CD4-positive, alpha-beta T cell (primary cell): ENCODE measurements at regions not wholly inside any gene's neighbourhood (a gene's known extent, or its start where the extent isn't known, plus 50 kb on each side); places are given as distances from the start of the nearest gene placed in this dataset.

Source experiments
- ATAC-seq: fragments of 200-7000 bp; cut with Tn5 transposase; one replicate; pipeline ENCODE4 v1.10.0; 2022; ENCODE audit warnings: mild to moderate bottlenecking; ENCODE audit not compliant: poor library complexity
- CTCF ChIA-PET: fragments of 350-600 bp; sonication (Branson Sonifier 250); formaldehyde crosslinking; loops from one replicate; lab custom pipeline; 2021; ENCODE audit warnings: antibody characterized with exemption, inconsistent platforms; lab: Charles Lee
- POLR2A ChIA-PET: fragments of 350-600 bp; sonication (Branson Sonifier 250); formaldehyde crosslinking; loops from one replicate; lab custom pipeline; 2021; ENCODE audit warnings: antibody characterized with exemption, inconsistent platforms; lab: Charles Lee
- DNase-seq, 14 experiments: peaks; one replicate each; pipeline ENCODE4 v3.0.0-alpha.2; 2013 to 2020; ENCODE audit warnings: mixed read lengths in 2 of 14
- H3K27ac ChIP-seq, 2 donors: one replicate each; pipeline versions ENCODE4 v1.5.1 to v1.7.0; 2013; ENCODE audit warnings: low read length in 2 of 2, low read depth in 1 of 2, mild to moderate bottlenecking in 1 of 2
- H3K27me3 ChIP-seq, 2 experiments: 1 replicate in 1 of 2; 2 replicates in 1 of 2; pipeline versions ENCODE4 v1.6.1 to v1.7.0; 2013; ENCODE audit warnings: low read length in 2 of 2, control low read depth in 1 of 2, mild to moderate bottlenecking in 1 of 2, moderate library complexity in 1 of 2; ENCODE audit not compliant: insufficient read depth in 2 of 2, control insufficient read depth in 1 of 2
- H3K36me3 ChIP-seq: one replicate; pipeline ENCODE4 v1.6.1; 2013; ENCODE audit warnings: low read length, control low read depth; ENCODE audit not compliant: insufficient read depth
- H3K4me1 ChIP-seq: one replicate; pipeline ENCODE4 v1.6.1; 2013; ENCODE audit warnings: low read length, control low read depth; ENCODE audit not compliant: insufficient read depth
- H3K4me3 ChIP-seq: one replicate; pipeline ENCODE4 v1.5.1; 2013; ENCODE audit warnings: mild to moderate bottlenecking, low read length, moderate library complexity
- H3K9me3 ChIP-seq, 2 experiments: 1 replicate in 1 of 2; 2 replicates in 1 of 2; pipeline versions ENCODE4 v1.6.1 to v1.7.0; 2013; ENCODE audit warnings: low read length in 2 of 2, mild to moderate bottlenecking in 2 of 2, control low read depth in 1 of 2, moderate library complexity in 1 of 2; ENCODE audit not compliant: control insufficient read depth in 1 of 2, insufficient read depth in 1 of 2
- H3K27ac Mint-ChIP-seq: one replicate; pipeline ENCODE4 v1.8.0; 2020; ENCODE audit warnings: mixed read lengths
- H3K27me3 Mint-ChIP-seq: one replicate; pipeline ENCODE4 v1.8.0; 2021; ENCODE audit warnings: mixed read lengths
- H3K36me3 Mint-ChIP-seq: one replicate; pipeline ENCODE4 v1.8.0; 2021; ENCODE audit warnings: low read depth, mixed read lengths
- H3K4me1 Mint-ChIP-seq: one replicate; pipeline ENCODE4 v1.8.0; 2021; ENCODE audit warnings: low read depth, mixed read lengths
- H3K4me3 Mint-ChIP-seq: one replicate; pipeline ENCODE4 v1.8.0; 2020; ENCODE audit warnings: mild to moderate bottlenecking, mixed read lengths
- H3K9me3 Mint-ChIP-seq: one replicate; pipeline ENCODE4 v1.8.0; 2020; ENCODE audit warnings: mixed read lengths
- CTCF ChIP-seq: fragments of 200-600 bp; IDR thresholded peaks from one replicate; pipeline ENCODE4 v1.8.0; 2022; ENCODE audit warnings: antibody characterized with exemption, mild to moderate bottlenecking
- intact Hi-C, 2 experiments: fragments of 100-400 bp; cut with DNase I in 1 of 2; cut with micrococcal nuclease in 1 of 2; formaldehyde crosslinking; loops; one replicate each; pipeline versions ENCODE4 v1.15.1 to v1.9.0; 2023 to 2025; cut with DNase I, micrococcal nuclease

GRCh38 chr2:134014196-134014960 lies 239.5 kb upstream of the MGAT5 start:
- CTCF ChIA-PET, result no interaction called here
- Histone ChIP-seq H3K27me3 (peaks cover 0 to 2% of the 10 kb centered on the region in 2 experiments), H3K27ac (no peak overlapping the region), H3K4me3 (no peak overlapping the region), H3K4me1 (no peaks in the 10 kb centered on the region), H3K9me3 (no peaks in the 10 kb centered on the region), H3K36me3 (no peaks in the 10 kb centered on the region)
- intact Hi-C loops, result no loop called here
- no peak overlapping the region for H3K27ac Mint-ChIP-seq
- no peaks in the 10 kb centered on the region for H3K9me3 Mint-ChIP-seq
- no peak overlapping the region for H3K4me3 Mint-ChIP-seq
- H3K4me1 Mint-ChIP-seq, result no peaks in the 10 kb centered on the region
- DNase-seq, result no peak
- H3K27me3 Mint-ChIP-seq, result no peaks in the 10 kb centered on the region
- H3K36me3 Mint-ChIP-seq, result no peaks in the 10 kb centered on the region
- POLR2A ChIA-PET, result interaction anchor here (0.9 kb wide), 1 partner anchor 71 kb away, joined by 4 read pairs; no protein-coding TSS in a partner anchor
- TF ChIP-seq CTCF, result no peak
- no peak for ATAC-seq

GRCh38 chr2:134019871-134020270 lies 234.0 kb upstream of the MGAT5 start:
- POLR2A ChIA-PET, result no interaction called here
- Histone ChIP-seq H3K36me3 (no peaks in the 10 kb centered on the region), H3K27me3 (no peaks in the 10 kb centered on the region), H3K27ac (no peak overlapping the region), H3K9me3 (no peaks in the 10 kb centered on the region), H3K4me1 (peaks cover 8% of the 10 kb centered on the region), H3K4me3 (no peak overlapping the region)
- no peak for DNase-seq
- intact Hi-C loops, result no loop called here
- Mint-ChIP-seq H3K4me1 (peaks cover 15% of the 10 kb centered on the region), H3K27ac (no peak overlapping the region), H3K4me3 (no peak overlapping the region), H3K27me3 (peaks cover 8% of the 10 kb centered on the region), H3K36me3 (no peaks in the 10 kb centered on the region), H3K9me3 (no peaks in the 10 kb centered on the region)
- no peak for ATAC-seq
- no peak for TF ChIP-seq CTCF
- CTCF ChIA-PET, result no interaction called here

- TF ChIP-seq CTCF, result no peak
- Mint-ChIP-seq H3K9me3 (no peaks in the 10 kb centered on the region), H3K27ac (no peak overlapping the region), H3K4me1 (peaks cover 15% of the 10 kb centered on the region), H3K4me3 (no peak overlapping the region), H3K36me3 (no peaks in the 10 kb centered on the region), H3K27me3 (peaks cover 9% of the 10 kb centered on the region)
- intact Hi-C loops, result no loop called here
- Histone ChIP-seq H3K9me3 (no peaks in the 10 kb centered on the region), H3K4me1 (peaks cover 8% of the 10 kb centered on the region), H3K27ac (no peak overlapping the region), H3K36me3 (no peaks in the 10 kb centered on the region), H3K4me3 (no peak overlapping the region), H3K27me3 (no peaks in the 10 kb centered on the region)
- DNase-seq (peak in 3 of 14 experiments; percentile 34 to 57 (median 38)), ATAC-seq (peak; percentile 39)
- ChIA-PET CTCF (no interaction called here), POLR2A (interaction anchor here (0.8 kb wide), 1 partner anchor 40 kb away, joined by 3 read pairs; no protein-coding TSS in a partner anchor)
These were observed 233.3 kb upstream of the MGAT5 start for GRCh38 chr2:134020608-134021007.
